WERI-Rb-1 (cell line): ENCODE measurements at regions not wholly inside any gene's neighbourhood (a gene's known extent, or its start where the extent isn't known, plus 50 kb on each side); places are given as distances from the start of the nearest gene placed in this dataset.
"Not testable (repeated sequence)": the region's sequence is repeated elsewhere in the genome, so short reads cannot be mapped to it uniquely, and the experiment has no call there.

Source experiments
- DNase-seq: peaks from one replicate; pipeline ENCODE4 v3.0.0-alpha.2; 2020
- H3K27ac ChIP-seq: fragments of 250-450 bp; sonication (Bioruptor Pico); 2 replicates; pipeline ENCODE4 v1.5.1; 2020; ENCODE audit warnings: mild to moderate bottlenecking, moderate library complexity
- H3K27me3 ChIP-seq: fragments of 250-450 bp; sonication (Bioruptor Pico); 2 replicates; pipeline ENCODE4 v1.5.1; 2021; ENCODE audit warnings: mild to moderate bottlenecking, low read depth, moderate library complexity; ENCODE audit not compliant: insufficient read depth, severe bottlenecking
- H3K36me3 ChIP-seq: fragments of 250-450 bp; sonication (Bioruptor Pico); 2 replicates; pipeline ENCODE4 v1.5.1; 2020; ENCODE audit warnings: mild to moderate bottlenecking, moderate library complexity
- H3K4me3 ChIP-seq: 2 replicates; pipeline ENCODE4 v1.5.1; 2011; ENCODE audit warnings: low read depth, mild to moderate bottlenecking, control low read depth, low read length
- H3K9me3 ChIP-seq: fragments of 250-450 bp; sonication (Bioruptor Pico); 2 replicates; pipeline ENCODE4 v1.5.1; 2021; ENCODE audit warnings: mild to moderate bottlenecking, moderate library complexity; ENCODE audit not compliant: severe bottlenecking
- TF ChIP-seq, protein P1 (sequence below): IDR thresholded peaks from 2 replicates; pipeline ENCODE4 v1.5.1; 2011; ENCODE audit warnings: low read depth, mild to moderate bottlenecking, control low read depth, inconsistent platforms, low read length

DNA sequence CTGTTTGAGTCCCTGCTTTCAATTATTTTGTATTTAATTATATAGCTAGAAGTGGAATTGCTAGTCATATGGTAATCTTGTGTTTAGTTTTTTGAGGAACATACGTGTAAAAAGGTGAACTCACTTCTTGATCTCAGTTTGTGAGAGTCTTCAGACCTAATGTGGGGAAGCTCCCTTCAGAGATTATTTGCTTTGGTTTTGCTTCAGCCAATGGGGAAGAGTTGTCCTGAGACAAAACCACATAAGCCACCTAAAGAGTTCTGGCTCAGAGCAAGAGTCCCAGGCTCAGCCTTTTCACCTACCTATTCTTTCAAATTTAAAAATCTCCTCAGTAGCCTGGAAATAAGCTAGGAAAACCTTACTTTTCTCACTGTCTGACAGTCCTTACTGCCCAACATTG lies 138.4 kb downstream of the UCK2 start:
- Histone ChIP-seq H3K9me3 (peaks cover 4% of the 10 kb centered on the region), H3K27ac (no peak overlapping the region), H3K36me3 (no peaks in the 10 kb centered on the region), H3K4me3 (no peak overlapping the region), H3K27me3 (no peaks in the 10 kb centered on the region)
- no peak for DNase-seq
- TF ChIP-seq, protein P1, sequence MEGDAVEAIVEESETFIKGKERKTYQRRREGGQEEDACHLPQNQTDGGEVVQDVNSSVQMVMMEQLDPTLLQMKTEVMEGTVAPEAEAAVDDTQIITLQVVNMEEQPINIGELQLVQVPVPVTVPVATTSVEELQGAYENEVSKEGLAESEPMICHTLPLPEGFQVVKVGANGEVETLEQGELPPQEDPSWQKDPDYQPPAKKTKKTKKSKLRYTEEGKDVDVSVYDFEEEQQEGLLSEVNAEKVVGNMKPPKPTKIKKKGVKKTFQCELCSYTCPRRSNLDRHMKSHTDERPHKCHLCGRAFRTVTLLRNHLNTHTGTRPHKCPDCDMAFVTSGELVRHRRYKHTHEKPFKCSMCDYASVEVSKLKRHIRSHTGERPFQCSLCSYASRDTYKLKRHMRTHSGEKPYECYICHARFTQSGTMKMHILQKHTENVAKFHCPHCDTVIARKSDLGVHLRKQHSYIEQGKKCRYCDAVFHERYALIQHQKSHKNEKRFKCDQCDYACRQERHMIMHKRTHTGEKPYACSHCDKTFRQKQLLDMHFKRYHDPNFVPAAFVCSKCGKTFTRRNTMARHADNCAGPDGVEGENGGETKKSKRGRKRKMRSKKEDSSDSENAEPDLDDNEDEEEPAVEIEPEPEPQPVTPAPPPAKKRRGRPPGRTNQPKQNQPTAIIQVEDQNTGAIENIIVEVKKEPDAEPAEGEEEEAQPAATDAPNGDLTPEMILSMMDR, result no peak

DNA sequence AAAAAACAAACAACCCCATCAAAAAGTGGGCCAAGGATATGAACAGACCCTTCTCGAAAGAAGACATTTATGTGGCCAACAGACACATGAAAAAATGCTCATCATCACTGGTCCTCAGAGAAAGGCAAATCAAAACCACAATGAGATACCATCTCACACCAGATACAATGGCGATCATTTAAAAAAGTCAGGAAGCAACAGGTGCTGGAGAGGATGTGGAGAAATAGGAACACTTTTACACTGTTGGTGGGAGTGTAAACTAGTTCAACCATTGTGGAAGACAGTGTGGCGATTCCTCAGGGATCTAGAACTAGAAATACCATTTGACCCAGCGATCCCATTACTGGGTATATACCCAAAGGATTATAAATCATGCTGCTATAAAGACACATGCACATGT lies 142.0 kb downstream of the UCK2 start:
- not testable (repeated sequence) for DNase-seq, H3K4me3 ChIP-seq, H3K9me3 ChIP-seq, H3K36me3 ChIP-seq, H3K27ac ChIP-seq, H3K27me3 ChIP-seq

DNA sequence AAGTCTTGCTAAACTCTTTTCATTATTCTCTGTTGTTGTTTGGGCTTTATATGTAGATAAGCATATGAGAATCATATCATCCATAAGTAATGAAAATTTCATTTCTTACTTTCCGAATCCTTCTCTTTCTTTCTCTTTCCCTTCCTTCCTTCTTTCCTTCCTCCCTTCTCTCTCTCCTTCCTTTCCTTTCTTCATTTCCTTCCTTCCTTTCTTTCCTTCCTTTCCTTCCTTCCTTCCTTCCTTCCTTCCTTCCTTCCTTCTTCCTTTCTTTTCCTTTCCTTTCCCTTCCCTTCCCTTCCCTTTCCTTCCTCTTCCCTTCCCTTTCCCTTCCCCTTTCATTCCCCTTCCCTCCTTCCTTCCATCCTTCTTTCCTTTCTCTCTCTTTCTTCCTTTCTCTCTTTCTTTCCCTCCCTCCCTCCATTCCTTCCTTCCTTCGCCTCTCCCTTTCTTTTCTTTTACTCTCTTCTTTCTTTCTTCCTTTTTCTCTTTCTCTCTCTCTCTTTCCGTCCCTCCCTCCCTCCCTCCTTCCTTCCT lies 147.3 kb downstream of the UCK2 start:
- TF ChIP-seq, protein P1, result no peak
- no peak overlapping the region for H3K27ac ChIP-seq
- H3K27me3 ChIP-seq, result no peaks in the 10 kb centered on the region
- no peak overlapping the region for H3K4me3 ChIP-seq
- DNase-seq, result no peak
- H3K9me3 ChIP-seq, result peaks cover 2% of the 10 kb centered on the region
- no peaks in the 10 kb centered on the region for H3K36me3 ChIP-seq

DNA sequence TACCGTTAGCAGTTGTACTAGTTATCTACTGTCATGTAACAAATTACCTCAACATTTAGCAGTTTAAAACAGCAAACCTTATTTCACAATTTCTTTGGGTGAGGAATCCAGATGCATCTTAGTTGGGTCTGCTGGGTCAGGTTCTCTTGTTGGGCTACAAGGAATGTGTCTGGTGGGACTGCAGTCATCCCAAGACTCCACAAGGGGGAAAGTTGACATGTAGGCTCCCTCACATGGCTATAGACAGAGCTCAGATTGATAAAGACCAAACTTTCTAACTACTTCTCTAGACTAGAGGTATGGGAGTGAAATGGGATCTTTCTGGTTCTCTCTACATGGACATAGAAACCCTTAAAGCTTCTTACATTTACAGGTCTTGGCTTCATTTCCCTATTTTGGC lies 160.9 kb downstream of the UCK2 start:
- no peak overlapping the region for H3K4me3 ChIP-seq
- DNase-seq, result no peak
- no peak overlapping the region for H3K27ac ChIP-seq
- TF ChIP-seq, protein P1, result no peak
- no peaks in the 10 kb centered on the region for H3K27me3 ChIP-seq
- H3K9me3 ChIP-seq, result no peaks in the 10 kb centered on the region
- H3K36me3 ChIP-seq, result no peaks in the 10 kb centered on the region

DNA sequence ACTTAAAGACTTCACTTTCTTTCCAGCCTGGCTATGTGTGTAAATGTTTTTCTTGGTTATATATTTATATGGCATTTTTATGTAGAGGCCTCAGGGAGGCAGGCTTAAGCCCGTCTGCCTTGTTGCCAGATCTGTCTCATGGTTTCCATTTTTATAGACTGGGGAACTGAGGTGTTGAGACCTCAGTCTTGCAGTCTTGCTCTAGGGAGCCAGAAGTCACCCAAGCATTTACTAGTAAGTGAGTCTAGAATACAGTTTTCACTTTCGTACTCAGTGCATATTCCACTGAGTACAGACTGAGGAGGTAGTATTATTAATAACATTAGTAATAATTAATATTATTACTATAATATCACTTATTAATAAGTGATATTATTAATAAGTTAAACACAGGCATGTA lies 161.4 kb downstream of the UCK2 start:
- no peak for DNase-seq
- no peaks in the 10 kb centered on the region for H3K36me3 ChIP-seq
- H3K27ac ChIP-seq, result no peak overlapping the region
- H3K27me3 ChIP-seq, result no peaks in the 10 kb centered on the region
- no peaks in the 10 kb centered on the region for H3K9me3 ChIP-seq
- TF ChIP-seq, protein P1, result no peak
- no peak overlapping the region for H3K4me3 ChIP-seq

DNA sequence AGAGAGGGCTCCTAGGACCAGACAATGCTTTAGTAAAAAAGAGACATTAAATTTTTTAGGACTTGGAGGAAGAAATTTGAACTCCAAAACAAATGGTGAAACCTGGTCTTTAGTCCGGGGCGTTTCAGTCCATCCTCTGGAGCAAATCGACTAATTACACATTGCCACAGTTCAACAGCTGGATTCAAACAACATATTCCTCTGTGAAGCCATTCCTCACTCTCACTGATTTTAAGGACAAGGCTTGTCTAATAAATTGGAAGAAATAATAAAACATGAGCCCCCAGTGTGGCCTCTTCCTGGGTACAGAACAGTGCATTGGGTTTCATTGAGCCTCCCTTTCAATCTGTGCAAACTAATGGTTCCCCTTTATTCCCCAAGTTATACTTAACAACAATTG lies 165.1 kb downstream of the UCK2 start:
- Histone ChIP-seq H3K27me3 (no peaks in the 10 kb centered on the region), H3K36me3 (no peaks in the 10 kb centered on the region), H3K9me3 (no peaks in the 10 kb centered on the region), H3K27ac (no peak overlapping the region), H3K4me3 (no peak overlapping the region)
- TF ChIP-seq, protein P1, result no peak
- no peak for DNase-seq
